GM12892 (cell line): ENCODE measurements at regions not wholly inside any gene's neighbourhood (a gene's known extent, or its start where the extent isn't known, plus 50 kb on each side); places are given as distances from the start of the nearest gene placed in this dataset.

Experiments
- POLR2A ChIP-seq: IDR thresholded peaks from 2 replicates; pipeline ENCODE4 v1.6.1; 2011; ENCODE audit warnings: low read depth, low read length, control low read depth
- TAF1 ChIP-seq: IDR thresholded peaks from 2 replicates; pipeline ENCODE4 v1.6.1; 2011; ENCODE audit warnings: low read depth, mild to moderate bottlenecking, control low read depth, low read length, borderline replicate concordance

GRCh38 chr11:107215010-107215409, 196.7 kb upstream of the GUCY1A2 start:
- TF ChIP-seq POLR2A: no peak
- no peak for TF ChIP-seq TAF1
